ENCODE measurements at regions not wholly inside any gene's neighbourhood (a gene's known extent, or its start where the extent isn't known, plus 50 kb on each side); places are given as distances from the start of the nearest gene placed in this dataset.
"Not testable (repeated sequence)": the region's sequence is repeated elsewhere in the genome, so short reads cannot be mapped to it uniquely, and the experiment has no call there.

DNA sequence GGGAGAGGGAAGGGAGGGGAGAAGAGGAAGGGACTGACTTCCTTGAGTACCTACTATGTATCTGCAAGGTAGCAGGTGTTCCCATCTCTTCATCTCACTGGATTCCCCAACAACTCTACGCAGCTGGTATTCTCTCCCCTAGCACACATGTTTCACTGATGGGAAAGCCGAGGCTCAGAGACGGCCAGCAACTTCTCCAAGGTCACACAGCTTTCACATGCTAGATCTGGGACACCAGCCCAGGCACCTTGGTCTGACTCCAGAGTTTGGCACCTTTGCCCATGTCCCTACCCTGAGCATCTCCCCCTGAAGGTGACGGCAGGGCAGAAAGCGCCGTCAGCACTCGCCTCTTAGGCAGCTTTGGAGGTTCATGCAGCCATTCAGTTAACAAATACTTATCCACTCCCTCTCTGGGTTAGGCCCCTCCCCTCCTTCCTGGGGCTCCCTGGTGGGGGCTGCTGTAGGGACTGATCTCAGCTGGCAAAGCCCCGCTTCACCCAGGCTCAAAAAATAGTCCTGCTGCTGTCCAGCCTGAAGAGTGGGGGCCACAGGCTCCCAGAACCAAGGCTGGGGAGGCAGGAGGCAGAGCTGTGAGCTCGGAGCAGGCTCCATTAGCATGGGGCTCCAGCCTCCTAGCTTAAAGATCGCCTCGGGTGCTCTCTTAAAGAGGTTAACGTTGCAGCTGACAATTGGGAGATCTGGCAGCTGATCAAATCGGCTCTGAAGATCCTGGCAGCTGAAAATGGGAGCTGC, 79.4 kb downstream of the IGLL1 start:
- DNase-seq, result no peak

DNA sequence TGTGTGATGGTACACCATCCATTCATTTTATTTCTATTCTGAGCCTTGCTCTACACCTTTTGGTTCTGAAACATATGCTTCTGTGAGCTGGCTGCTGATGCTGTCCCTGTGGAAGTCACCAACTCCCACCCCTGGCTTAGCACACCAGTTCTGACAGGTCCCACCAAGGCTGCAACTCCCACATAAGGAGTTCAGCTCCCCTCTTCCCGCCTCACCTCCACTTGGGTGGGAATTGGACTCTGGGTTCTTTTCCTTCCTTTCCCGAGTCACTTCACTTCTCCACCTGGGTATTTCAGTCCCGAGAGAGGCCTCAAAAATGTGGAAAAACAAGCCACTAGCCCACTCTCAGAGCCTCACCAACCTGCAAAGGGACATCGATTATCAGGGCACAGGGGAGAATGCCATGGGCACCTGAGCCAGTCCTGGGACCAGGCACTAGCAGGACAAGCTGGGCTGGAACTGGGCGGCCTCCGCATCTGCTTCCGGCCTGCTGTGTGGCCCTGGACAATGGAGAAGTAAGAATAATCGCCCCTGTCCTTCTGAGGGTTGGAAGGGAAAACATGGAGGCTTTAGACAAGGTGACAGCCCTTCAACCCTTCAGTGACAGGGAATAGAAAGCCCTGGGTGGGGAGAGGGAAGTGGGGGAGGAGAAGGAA, 80.1 kb downstream of the IGLL1 start:
- DNase-seq, result no peak

DNA sequence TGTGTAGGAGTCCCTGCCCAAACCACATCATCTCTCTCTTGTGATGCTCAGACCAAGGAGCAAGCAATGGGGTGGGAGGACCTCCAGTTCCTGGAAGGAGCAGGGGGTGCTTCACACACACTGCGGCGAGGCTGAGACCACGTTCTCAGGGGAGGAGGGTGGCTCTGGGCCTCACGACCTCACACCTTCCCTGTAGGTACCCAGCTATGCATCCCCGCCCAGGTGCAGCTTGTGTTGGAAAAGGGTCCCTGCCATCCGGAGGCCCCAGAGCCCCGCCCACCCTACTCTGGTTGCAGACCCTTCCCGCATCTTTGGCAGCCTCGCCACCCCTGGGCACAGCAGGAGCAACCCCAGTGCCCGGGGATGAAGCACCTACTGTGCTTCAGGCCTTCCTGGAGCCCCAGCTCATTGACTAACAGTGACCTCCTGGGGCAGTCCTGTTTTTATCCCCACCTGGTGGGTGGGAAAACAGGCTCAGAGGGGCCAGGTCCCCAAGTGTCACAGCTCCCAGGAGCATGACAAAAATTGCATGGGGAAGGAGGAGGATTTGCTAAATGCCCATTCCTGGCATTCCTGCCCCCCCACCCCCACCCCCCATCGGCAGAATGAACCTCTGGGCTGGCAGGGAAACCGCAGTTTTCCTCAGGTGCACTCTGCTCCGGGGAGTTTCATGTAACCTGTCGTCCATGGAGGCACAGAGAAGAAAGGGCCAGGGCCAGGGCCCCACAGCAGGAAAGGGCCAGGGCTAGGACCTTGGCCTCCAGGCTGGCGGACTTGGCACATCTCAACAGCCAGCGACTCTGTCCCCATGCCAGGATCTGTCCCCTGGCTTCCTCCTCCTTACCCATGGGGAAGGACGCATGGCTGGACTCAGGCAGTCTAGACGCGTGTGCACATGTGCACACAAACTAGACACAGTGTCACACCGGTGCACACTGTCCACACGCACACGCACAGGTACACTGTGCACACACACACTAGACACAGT, 81.0 kb downstream of the IGLL1 start:
- no peak for DNase-seq

DNA sequence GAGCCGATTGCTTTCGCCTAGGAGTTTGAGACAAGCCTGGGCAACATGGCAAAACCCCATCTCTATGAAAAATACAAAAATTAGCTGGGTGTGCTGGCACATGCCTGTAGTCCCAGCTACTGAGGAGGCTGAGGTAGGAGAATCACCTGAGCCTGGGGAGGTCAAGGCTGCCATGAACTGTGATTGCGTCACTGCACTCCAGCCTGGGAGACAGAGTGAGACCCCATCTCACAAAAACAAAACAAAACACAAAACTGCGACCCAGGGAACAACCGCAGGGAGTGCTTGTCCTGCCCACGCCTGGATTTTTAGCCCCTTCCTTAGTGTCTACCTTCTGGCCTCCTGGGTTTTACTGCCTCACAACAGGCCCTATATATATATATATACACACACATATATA, 82.2 kb downstream of the IGLL1 start:
- not testable (repeated sequence) for DNase-seq

DNA sequence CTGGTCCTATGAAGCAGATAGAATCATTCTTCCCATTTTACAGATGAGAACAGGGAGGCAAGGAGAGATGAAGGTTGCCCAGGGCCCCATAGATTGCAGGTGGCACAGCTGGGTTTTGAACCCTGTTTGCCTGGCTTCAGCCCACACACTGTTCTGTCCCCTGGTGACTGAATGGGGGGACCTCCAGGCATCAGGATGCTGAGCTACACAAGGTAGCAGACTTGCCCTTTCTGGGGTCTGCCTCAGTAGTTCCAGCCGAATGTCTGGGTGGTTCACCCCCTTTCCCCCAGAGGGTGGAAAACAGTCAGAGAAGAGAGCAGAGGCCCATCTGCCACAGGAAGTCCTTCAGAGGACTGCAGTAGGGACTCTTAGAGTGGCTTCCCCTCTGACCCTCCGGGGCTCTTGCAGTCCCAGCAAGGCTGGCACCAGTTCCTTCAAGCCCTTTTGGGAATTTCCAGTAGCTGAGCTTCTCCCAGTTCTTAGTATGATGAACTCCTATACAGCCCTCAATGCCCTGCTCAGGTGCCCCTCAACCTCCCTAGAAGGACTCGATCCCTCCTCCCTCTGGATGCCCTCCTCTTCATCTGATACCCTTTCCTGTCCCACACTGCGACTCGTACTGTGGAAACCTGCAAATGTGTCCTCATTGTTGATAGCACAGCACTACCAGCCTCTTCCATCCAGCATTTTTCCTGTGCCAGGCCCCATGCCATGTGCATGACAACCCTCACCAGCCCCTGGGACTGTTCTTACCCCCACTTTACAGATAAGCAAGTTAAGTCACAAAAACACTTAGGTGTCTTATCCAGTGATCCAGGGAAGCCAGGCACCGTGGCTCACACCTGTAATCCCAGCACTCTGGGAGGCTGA, 82.8 kb downstream of the IGLL1 start:
- no peak for DNase-seq

DNA sequence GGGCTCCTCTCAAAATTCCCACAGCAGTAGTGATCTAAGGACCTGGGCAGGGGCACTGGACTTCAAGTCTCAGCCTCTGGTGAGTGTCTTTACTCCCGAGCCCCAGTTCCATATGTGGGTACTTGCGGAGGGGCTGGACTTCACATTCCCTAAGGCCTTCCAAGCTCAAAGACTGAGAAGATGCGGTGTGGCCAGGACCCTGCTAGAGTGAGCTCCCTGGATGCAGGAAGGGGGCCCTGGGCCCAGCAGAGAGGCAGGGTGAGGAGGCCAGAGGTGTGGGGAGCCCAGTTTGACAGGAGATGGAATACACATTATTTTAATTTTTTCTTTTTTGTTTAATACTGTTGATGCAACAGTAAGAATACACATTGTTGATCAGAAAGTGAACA, 83.7 kb downstream of the IGLL1 start:
- DNase-seq, result no peak

DNA sequence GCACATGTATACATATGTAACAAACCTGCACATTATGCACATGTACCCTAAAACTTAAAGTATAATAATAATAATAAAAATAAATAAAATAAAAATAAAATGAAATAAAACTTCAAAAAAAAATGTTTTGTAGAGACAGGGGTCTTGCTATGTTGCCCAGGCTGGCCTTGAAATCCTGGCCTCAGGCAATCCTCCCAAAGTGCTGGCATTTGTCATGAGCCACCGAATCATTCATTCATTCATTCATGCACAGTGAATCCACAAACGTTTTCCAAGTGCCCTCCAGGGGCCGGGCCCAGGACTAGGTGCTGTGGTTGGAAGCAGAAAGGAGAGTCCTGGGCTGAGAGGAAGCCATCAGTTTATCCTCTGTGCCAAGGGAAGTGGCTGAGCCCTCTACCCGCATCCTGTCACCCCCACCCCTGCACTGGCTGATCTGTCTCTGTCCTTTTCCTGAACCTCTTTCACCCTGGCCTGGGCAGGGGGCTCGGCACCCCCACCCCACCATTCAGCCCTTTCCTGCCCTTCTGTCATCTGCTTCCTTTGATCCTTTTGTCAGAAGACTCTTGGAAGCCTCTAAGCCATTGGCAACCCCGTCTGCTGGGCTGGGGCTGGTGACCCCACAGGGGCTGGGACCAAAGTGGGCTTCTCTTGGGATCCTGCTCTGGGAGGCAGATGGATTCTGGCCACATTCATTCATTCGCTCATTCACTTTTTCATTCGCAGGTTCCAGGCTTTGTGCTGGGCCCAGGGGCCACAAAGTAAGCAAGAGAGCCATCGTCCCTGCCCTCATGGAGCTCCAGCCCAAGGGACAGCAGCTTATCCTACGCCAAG, 84.3 kb downstream of the IGLL1 start:
- no peak for DNase-seq

DNA sequence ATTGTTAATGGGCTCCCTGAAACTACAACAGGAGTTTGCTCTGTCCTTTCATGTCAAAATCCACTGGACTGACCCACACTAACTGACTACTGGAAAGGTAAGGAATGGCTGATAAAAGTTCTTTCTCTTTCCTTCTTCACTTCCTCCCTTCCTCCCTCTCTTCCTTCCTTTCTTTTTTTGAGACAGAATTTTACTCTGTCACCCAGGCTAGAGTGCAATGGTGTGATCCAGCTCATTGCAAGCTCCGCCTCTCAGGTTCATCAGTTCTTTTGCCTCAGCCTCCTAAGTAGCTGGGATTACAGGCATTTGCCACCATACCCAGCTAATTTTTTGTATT, 85.2 kb downstream of the IGLL1 start:
- DNase-seq, result no peak

DNA sequence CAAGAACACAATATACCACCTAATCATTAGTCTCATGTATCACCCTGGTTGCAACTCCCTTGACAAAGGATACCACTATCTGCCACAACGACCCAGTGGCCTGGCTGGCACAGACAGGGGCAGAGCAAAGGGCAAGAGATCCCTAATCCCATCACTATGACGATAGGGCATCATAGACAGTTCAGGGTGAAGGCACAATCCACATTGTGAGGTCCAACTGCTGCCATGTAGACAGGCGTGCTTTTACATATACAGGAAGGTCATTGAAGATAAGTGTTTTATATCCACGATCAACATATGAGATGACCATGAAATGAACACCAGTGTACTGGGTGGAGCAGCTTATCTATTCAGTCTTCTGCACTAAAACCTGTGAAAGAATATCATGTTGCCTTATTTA, 94.6 kb downstream of the IGLL1 start:
- no peak for DNase-seq

DNA sequence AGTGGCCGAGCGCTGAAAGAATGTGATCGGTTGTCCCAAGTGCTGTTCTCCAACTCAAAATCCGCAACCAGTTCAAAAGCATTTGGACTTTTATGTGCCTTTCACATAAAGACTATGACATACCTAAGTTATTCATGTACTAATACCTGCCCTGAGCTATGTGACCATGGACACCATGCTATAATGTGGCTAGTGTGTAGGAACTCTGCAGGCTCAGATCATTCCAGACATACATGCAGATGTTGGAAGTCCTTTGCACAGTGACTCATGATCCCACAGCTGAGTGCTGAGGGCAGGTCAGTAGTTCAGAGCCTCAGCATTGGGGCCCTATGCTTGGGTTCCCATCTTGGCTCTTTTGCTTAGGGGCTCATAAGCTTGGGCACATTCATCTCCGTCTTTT, 95.4 kb downstream of the IGLL1 start:
- DNase-seq, result no peak

DNA sequence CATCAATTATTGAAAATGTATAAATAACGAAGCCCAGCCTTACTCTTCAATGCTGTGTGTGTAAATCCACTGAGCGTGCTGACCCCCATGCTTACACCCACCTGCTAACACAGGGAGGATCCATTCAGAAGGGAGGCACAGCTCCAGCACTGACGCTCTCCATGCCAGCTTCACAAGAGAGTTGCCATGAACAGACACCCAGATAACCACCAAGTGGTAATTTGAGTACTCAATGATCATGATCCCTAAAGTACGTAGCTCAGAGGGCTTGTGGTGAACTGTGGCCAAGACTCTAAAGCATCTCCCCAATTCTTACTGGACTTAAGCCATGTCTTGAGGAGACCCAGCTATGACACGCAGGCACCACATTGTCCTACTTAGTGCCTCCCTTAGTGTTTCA, 98.7 kb downstream of the IGLL1 start:
- DNase-seq, result no peak

DNA sequence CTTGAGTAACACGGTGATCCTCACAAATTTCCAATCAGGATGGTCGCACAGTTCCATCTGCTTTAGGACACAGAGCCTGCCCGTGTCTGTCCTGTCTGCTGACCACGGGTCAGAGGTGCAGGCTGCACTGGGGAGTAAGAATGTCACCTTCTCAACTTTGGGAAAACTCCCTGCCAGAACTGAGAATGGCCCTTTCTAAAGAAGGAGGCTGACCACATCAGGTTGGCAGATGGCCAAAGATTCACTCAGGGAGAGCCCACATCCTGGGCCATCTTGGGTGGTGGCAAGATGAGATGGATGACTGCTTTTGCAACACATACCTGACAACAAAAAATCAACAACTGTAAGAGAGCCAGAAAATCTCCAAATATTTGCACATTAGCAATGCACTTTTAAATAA, 101.9 kb downstream of the IGLL1 start:
- no peak for DNase-seq

DNA sequence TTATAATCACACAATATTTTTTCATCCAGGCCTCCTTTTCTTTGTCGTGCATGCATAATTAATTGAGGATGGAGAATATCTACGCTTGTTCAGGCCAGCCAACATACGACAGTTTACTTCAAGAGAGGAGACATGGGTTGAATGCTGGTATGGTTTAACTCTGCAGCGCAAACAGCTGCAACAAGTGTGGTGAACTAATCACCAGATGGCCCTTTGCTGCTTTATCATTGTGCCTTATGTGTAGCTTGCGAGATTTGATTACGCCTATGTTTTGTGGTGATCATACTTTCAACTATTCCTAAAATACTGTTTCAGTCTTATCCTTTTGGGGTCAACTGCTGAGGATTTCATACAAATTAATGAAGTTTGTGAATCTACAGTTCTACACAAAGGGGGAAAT, 105.6 kb downstream of the IGLL1 start:
- DNase-seq, result not testable (repeated sequence)

DNA sequence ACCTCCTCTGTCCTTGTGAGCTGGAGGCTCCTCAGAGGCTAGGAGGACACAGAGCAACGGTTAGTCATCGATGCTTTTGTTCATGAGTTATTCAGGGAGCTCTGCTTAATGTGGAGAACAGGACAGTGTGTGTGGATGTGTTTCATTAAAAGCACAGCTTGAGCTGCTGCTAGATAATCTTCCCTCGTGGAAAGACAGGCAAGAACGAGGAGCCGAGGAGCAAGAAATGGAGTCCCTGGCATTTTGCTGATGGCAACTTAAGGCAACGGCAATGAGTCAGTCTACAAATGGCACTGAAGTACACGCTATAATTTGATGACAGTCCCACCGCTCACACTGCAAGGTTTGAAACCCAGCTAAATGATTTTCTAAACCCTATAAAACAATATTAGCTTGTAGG, 106.2 kb downstream of the IGLL1 start:
- DNase-seq, result peak in 1 of 58 donors; percentile 26

DNA sequence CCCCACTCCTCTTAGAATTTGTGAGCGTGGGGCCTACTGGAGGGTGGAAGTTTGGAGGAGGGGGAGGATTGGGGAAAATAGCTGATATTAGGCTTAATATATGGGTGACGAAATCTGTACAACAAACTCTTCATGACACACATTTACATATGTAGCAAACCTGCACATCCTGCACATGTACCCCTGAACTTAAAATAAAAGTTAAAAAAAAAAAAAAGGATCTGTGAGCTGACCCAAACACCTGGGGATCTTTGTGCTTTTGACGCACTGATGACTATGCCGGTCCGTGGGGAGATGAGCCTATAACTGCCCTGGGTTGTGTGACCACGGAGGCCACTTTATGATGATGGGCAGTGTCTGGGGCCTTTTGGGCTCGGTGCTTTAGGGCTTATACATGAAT, 107.7 kb downstream of the IGLL1 start:
- DNase-seq, result not testable (repeated sequence)

DNA sequence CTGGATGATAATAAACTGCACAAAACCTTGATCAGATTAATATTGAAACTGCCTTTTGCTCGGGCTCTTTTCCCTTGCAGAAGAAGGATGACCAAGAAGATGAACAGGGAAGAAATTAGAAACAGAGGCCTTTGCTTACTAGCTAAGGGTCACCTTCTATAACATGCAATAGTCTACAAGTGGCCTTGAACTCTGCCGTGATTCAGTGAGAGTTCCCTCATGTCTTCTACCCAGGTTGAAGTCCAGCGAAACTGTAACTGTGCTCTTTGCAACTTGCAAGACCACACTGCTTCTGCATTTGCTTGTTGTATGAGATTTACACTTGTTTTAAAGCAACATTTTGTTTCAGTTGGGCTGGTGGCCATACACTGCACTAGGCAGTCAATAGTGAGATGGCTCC, 108.4 kb downstream of the IGLL1 start:
- DNase-seq, result no peak

DNA sequence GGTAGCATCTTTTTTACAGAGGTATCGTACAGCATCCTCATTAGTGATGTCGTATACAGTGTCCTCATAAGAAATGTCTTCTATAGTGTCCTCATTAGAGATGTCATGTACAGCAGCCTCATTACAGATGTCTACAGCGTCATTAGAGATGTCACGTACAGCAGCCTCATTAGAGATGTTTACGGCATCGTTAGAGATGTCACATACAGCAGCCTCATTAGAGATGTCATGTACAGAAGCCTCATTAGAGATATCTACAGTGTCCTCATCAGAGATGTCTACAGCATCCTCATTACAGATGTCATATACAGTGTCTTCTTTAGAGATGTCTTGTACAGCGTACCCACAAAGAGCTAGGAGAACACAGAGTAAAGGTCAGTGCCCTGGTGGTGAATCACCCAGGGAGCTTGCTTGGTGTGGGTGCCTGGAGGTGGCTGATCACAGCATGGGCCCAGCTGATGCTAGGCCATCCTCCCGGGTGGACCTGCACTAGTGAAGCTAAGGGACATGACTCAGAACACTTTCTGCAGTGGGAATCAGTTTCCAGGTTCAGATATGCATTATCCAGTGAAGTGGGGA, 109.2 kb downstream of the IGLL1 start:
- no peak for DNase-seq

DNA sequence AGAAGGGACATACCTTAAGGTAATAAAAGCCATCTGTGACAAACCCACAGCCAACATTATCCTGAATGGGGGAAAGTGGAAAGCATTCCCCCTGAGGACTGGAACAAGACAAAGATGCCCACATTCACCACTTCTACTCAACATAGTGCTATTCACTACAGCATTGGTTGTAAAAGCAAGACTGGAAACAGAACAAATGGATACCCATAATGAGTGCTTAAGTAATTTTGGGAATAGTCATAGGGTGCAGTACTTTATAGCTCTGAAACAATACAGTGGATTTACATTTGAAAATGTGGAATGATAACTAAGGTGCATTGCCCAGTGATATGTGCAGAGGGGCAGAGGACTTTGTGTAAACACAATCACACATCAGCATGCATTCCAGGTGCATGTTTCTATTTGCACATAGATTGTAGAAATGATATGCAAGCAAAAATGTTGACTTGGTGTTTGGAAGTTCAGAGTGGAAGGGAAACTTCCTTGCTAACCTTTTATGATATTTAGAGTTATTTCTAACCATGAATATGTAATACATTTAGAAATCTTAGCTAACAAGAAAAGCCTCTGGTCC, 112.3 kb downstream of the IGLL1 start:
- no peak for DNase-seq

DNA sequence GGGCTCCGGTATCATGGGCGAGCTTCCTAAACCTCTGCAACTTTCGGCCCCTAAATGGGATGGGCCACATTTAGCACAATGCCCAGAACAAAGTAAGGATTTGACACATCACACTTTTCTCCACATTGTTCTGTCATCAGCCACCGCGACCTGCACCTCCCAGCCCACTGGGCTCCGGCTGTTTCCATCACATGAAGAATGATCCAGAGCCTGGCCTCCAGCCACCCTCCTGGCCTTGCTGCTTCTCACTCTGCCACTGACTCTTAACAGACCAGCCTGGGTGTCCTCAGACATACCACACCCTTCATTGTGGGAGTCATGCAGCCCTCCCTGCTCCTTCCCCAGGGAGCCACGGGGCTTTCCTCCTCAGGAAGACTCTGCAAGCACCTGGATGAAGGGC, 113.7 kb downstream of the IGLL1 start:
- DNase-seq, result no peak

Data from anterior cingulate cortex (tissue), 58 donors.